ENCODE measurements at regions not wholly inside any gene's neighbourhood (a gene's known extent, or its start where the extent isn't known, plus 50 kb on each side); places are given as distances from the start of the nearest gene placed in this dataset.
"Not testable (repeated sequence)": the region's sequence is repeated elsewhere in the genome, so short reads cannot be mapped to it uniquely, and the experiment has no call there.

- DNase-seq (ENCODE audit: low spot score), result no peak
These were observed 114.6 kb downstream of the IER5 start for GRCh38 chr1:181202986-181203555.

GRCh38 chr1:181204530-181204929, 116.0 kb downstream of the IER5 start:
- DNase-seq (ENCODE audit: low spot score), result no peak

DNA sequence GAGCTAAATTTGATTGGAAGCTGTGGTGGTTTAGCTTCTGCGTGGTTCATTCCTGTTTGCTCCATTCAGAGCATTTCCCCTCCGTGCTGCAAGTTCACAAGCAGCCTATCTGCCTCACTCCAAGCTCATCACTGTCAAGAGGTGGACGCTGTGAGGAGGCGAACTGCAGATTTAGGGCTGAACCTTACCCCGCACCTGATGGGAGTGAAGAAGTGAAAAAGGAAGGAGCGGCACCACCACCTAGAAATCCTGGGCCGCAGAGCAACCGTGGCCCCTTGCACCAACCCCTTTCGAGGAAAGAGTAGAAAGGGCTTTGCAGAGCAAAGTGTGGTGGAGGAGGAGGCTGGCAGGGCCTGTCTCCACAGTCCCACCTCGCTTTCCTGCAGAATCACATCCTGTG, 117.4 kb downstream of the IER5 start:
- no peak for DNase-seq (ENCODE audit: low spot score)

- DNase-seq (ENCODE audit: low spot score), result peak; percentile 37
These were observed 118.0 kb downstream of the IER5 start for GRCh38 chr1:181206513-181206912.

GRCh38 chr1:181206979-181207790, 118.7 kb downstream of the IER5 start:
- DNase-seq (ENCODE audit: low spot score), result no peak

- no peak for DNase-seq (ENCODE audit: low spot score)
These were observed 119.6 kb downstream of the IER5 start for GRCh38 chr1:181208083-181208482.

- no peak for DNase-seq (ENCODE audit: low spot score)
These were observed 120.5 kb downstream of the IER5 start for GRCh38 chr1:181208967-181209366.

- DNase-seq (ENCODE audit: low spot score), result no peak
These were observed 124.6 kb downstream of the IER5 start for GRCh38 chr1:181213056-181213455.

DNA sequence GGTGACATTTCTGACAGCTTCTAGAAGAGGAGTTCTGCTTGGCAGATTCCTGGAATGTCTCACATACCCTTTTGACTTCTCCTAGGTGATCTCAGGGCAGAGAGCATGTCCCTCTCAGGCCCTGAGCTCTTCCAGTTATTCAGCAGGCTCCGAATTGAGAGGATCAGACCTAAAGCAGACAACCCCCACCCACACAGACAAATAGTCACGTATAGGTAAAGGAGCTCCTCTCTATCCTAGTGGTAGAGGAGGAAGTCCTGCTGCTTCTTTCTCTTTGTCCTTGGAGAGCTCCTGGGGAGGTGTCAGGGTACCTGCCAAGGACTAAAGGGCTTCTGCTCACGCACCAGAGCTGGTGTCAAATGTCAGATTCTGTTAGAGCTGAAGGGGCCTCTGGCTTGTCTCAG, 128.1 kb downstream of the IER5 start:
- no peak for DNase-seq (ENCODE audit: low spot score)

DNA sequence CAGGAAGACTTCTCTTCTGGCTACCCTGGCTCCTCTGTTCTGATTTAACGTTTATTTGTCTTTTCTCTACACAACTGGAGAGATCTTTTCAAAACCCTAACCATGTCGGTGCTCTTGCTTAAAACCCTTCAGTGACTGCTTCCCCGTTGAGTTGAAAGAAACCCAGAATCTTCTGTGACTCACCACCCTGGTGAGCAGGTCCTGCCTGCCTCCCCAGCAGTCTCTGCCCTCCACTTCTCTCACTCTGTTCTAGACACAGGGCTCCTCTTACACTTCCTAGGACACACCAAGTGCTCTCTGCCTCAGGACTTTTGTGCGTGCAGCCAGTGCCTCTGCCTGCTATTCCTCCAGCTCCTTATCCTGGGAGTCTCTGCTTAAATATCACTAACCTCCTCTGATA, 131.4 kb downstream of the IER5 start:
- DNase-seq (ENCODE audit: low spot score), result no peak

GRCh38 chr1:181221078-181221477, 132.6 kb downstream of the IER5 start:
- no peak for DNase-seq (ENCODE audit: low spot score)

GRCh38 chr1:181222972-181223505, 134.5 kb downstream of the IER5 start:
- no peak for DNase-seq (ENCODE audit: low spot score)

DNA sequence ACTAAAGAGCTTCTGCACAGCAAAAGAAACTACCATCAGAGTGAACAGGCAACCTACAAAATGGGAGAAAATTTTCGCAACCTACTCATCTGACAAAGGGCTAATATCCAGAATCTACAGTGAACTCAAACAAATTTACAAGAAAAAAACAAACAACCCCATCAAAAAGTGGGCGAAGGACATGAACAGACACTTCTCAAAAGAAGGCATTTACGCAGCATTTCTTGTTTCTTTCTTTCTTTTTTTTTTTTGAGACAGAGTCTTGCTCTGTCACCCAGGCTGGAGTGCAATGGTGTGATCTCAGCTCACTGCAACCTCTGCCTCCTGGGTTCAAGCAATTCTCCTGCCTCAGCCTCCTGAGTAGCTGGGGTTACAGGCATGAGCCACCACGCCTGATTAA, 138.2 kb downstream of the IER5 start:
- not testable (repeated sequence) for DNase-seq (ENCODE audit: low spot score)

DNA sequence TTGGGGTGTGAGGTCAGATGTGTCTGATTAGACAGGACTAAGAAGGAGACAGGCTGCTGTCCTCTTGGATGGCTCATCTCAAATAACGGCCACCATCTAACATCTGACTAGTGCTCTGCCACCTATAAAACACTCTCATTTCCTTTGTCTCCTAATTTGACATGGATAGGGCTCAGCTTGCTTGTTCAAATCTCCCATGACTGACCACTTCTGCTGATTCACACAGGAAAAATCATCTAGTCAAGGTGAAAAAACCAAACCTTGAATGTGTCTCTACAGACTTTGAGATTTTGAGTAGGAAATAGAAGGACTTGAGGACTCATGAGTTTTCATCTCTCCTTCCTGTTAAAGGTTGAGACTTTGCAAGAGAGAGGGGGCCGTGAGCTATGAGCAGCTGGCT, 150.6 kb downstream of the IER5 start:
- no peak for DNase-seq (ENCODE audit: low spot score)

DNA sequence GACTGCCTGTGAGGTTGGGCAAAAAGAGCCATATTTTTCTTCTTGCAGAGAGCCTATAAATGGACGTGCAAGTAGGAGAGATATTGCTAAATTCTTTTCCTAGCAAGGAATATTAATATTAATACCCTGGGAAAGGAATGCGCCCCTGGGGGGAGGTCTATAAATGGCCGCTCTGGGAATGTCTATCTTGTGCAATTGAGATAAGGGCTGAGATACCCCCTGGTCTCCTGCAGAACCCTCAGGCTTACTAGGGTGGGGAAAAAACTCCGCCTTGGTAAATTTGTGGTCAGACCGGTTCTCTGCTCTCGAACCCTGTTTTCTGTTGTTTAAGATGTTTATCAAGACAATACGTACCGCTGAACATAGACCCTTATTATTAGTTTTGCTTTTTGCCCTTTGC, 157.8 kb downstream of the IER5 start:
- DNase-seq (ENCODE audit: low spot score), result not testable (repeated sequence)

DNA sequence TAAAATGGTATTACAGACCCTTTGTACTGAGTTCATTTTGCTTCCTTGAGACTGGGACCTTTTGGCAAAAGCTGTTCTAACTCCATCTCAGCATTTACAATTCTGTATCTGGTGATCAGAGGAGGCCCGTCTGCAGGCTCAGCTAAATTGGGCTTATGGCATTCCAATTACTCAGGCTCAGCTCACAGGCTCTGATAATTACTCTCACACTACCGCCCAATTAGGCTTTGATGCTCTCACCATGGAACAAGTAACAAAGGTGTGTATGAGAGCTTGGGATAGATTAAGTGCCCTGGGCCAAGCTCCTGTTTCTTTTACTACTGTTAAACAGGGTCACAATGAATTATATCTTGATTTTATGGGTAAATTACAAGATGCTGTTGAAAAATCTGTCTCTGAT, 159.9 kb downstream of the IER5 start:
- DNase-seq (ENCODE audit: low spot score), result not testable (repeated sequence)

- DNase-seq (ENCODE audit: low spot score), result no peak
These were observed 160.7 kb downstream of the IER5 start for GRCh38 chr1:181249186-181249585.

DNA sequence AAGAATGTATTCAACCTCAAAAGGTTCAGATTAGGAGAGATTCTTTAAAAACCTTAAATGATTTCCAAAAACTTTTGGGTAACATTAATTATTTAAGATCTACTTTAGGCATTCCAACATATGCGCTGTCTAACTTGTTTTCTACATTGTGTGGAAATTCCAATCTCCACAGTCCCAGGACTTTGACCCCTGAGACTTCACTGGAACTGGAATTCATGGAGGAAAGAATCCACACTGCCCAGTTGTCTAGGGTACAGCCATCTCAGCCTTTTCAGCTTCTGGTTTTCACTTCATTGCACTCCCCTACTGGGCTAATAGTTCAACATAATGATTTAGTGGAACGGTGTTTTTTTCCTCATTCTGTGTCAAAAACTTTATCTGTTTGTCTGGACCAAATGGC, 161.5 kb downstream of the IER5 start:
- no peak for DNase-seq (ENCODE audit: low spot score)

GRCh38 chr1:181251001-181251712, 162.7 kb downstream of the IER5 start:
- no peak for DNase-seq (ENCODE audit: low spot score)

GRCh38 chr1:181251713-181252075, 163.2 kb downstream of the IER5 start:
- DNase-seq (ENCODE audit: low spot score), result no peak

- not testable (repeated sequence) for DNase-seq (ENCODE audit: low spot score)
These were observed 165.1 kb downstream of the IER5 start for GRCh38 chr1:181253601-181254000.

- DNase-seq (ENCODE audit: low spot score), result no peak
These were observed 166.9 kb downstream of the IER5 start for GRCh38 chr1:181255270-181255929.
